ENCODE measurements at regions not wholly inside any gene's neighbourhood (a gene's known extent, or its start where the extent isn't known, plus 50 kb on each side); places are given as distances from the start of the nearest gene placed in this dataset.

- no peaks in the 10 kb centered on the region for H3K36me3 ChIP-seq
- intact Hi-C loops (cut with micrococcal nuclease), result no loop called here
- no peaks in the 10 kb centered on the region for H3K27me3 ChIP-seq (ENCODE audit: low read depth)
- TF ChIP-seq CTCF (IDR thresholded peaks at IDR 0.05; ENCODE audit: borderline replicate concordance), result no peak
- no peaks in the 10 kb centered on the region for H3K4me1 ChIP-seq
- H3K4me3 ChIP-seq, result no peak overlapping the region
- no peak overlapping the region for H3K27ac ChIP-seq (replicated peaks)
- DNase-seq, result no peak
- peaks cover 11% of the 10 kb centered on the region for H3K9me3 ChIP-seq (replicated peaks)
Measured at GRCh38 chr9:26244661-26245451, 566.6 kb upstream of the TUSC1 start.

- Histone ChIP-seq H3K27me3 (ENCODE audit: low read depth) (no peaks in the 10 kb centered on the region), H3K4me1 (no peaks in the 10 kb centered on the region), H3K27ac (replicated peaks) (no peak overlapping the region), H3K4me3 (no peak overlapping the region), H3K36me3 (no peaks in the 10 kb centered on the region), H3K9me3 (replicated peaks) (peaks cover 3% of the 10 kb centered on the region)
- TF ChIP-seq CTCF (IDR thresholded peaks at IDR 0.05; ENCODE audit: borderline replicate concordance), result no peak
- DNase-seq, result no peak
- intact Hi-C loops (cut with micrococcal nuclease), result no loop called here
Measured at GRCh38 chr9:26243726-26244125, 565.5 kb upstream of the TUSC1 start.

GRCh38 chr9:26243029-26243697 is 564.9 kb upstream of the TUSC1 start:
- no peaks in the 10 kb centered on the region for H3K27me3 ChIP-seq (ENCODE audit: low read depth)
- no peaks in the 10 kb centered on the region for H3K36me3 ChIP-seq
- no peak overlapping the region for H3K4me3 ChIP-seq
- intact Hi-C loops (cut with micrococcal nuclease), result no loop called here
- no peak for DNase-seq
- no peaks in the 10 kb centered on the region for H3K9me3 ChIP-seq (replicated peaks)
- no peaks in the 10 kb centered on the region for H3K4me1 ChIP-seq
- no peak overlapping the region for H3K27ac ChIP-seq (replicated peaks)
- no peak for TF ChIP-seq CTCF (IDR thresholded peaks at IDR 0.05; ENCODE audit: borderline replicate concordance)

- intact Hi-C loops (cut with micrococcal nuclease), result no loop called here
- Histone ChIP-seq H3K4me3 (no peak overlapping the region), H3K27ac (replicated peaks) (no peak overlapping the region), H3K4me1 (no peaks in the 10 kb centered on the region), H3K36me3 (no peaks in the 10 kb centered on the region), H3K9me3 (replicated peaks) (no peaks in the 10 kb centered on the region), H3K27me3 (ENCODE audit: low read depth) (no peaks in the 10 kb centered on the region)
- TF ChIP-seq CTCF (IDR thresholded peaks at IDR 0.05; ENCODE audit: borderline replicate concordance), result no peak
- DNase-seq, result no peak
Measured at GRCh38 chr9:26240020-26240419, 561.8 kb upstream of the TUSC1 start.

- TF ChIP-seq CTCF (IDR thresholded peaks at IDR 0.05; ENCODE audit: borderline replicate concordance), result no peak
- intact Hi-C loops (cut with micrococcal nuclease), result no loop called here
- DNase-seq, result no peak
- Histone ChIP-seq H3K27me3 (ENCODE audit: low read depth) (no peaks in the 10 kb centered on the region), H3K9me3 (replicated peaks) (no peaks in the 10 kb centered on the region), H3K27ac (replicated peaks) (no peak overlapping the region), H3K4me3 (no peak overlapping the region), H3K4me1 (no peaks in the 10 kb centered on the region), H3K36me3 (no peaks in the 10 kb centered on the region)
Measured at GRCh38 chr9:26237256-26237655, 559.0 kb upstream of the TUSC1 start.
